Lung (tissue), 11 donors: ENCODE measurements at regions not wholly inside any gene's neighbourhood (a gene's known extent, or its start where the extent isn't known, plus 50 kb on each side); places are given as distances from the start of the nearest gene placed in this dataset.

Experiments
- ATAC-seq: fragments of 200-7000 bp; cut with Tn5 transposase; one replicate; pipeline ENCODE4 v1.9.1; 2020; ENCODE audit warnings: moderate number of reproducible peaks; ENCODE audit not compliant: insufficient read depth, low FRiP score
- DNase-seq, 3 donors: peaks; one replicate each; pipeline ENCODE4 v3.0.0-alpha.2; 2013 to 2017
- H3K27ac ChIP-seq, 2 donors: one replicate each; pipeline ENCODE4 v1.5.1; 2013; ENCODE audit warnings: mild to moderate bottlenecking in 2 of 2, moderate library complexity in 2 of 2, control low read depth in 1 of 2, inconsistent platforms in 1 of 2, low read depth in 1 of 2, low read length in 1 of 2
- H3K27me3 ChIP-seq, 3 donors: one replicate each; pipeline ENCODE4 v1.5.1; 2013; ENCODE audit warnings: low read length in 2 of 3; ENCODE audit not compliant: control insufficient read depth in 3 of 3, insufficient read depth in 3 of 3
- H3K36me3 ChIP-seq, 4 donors: one replicate each; pipeline ENCODE4 v1.5.1; 2013; ENCODE audit warnings: low read length in 4 of 4, mild to moderate bottlenecking in 1 of 4, moderate library complexity in 1 of 4; ENCODE audit not compliant: control insufficient read depth in 4 of 4, insufficient read depth in 4 of 4
- H3K4me1 ChIP-seq, 5 donors: one replicate each; pipeline ENCODE4 v1.5.1; 2013; ENCODE audit warnings: low read length in 5 of 5, mild to moderate bottlenecking in 2 of 5, moderate library complexity in 1 of 5; ENCODE audit not compliant: control insufficient read depth in 5 of 5, insufficient read depth in 5 of 5
- H3K4me3 ChIP-seq: one replicate; pipeline ENCODE4 v1.5.1; 2013; ENCODE audit warnings: mild to moderate bottlenecking, control low read depth, moderate library complexity
- H3K9ac ChIP-seq, 2 donors: one replicate each; pipeline ENCODE4 v1.5.1; 2013; ENCODE audit warnings: low read length in 2 of 2, control low read depth in 1 of 2; ENCODE audit not compliant: insufficient read depth in 1 of 2
- H3K9me3 ChIP-seq, 4 donors: one replicate each; pipeline ENCODE4 v1.5.1; 2013; ENCODE audit warnings: low read length in 3 of 4, mild to moderate bottlenecking in 1 of 4, moderate library complexity in 1 of 4; ENCODE audit not compliant: control insufficient read depth in 4 of 4, insufficient read depth in 3 of 4
- WGBS, 2 donors: extraction: QIAGEN DNeasy Blood & Tissue Kit; methylation state at CpG; one replicate each; pipeline ENCODE4 v1.1.7; 2013; 5-methylcytosine and 5-hydroxymethylcytosine counted together
- TF ChIP-seq, protein P1 (sequence below): IDR thresholded peaks from 2 replicates; pipeline ENCODE4 v1.5.1; 2012; ENCODE audit warnings: mild to moderate bottlenecking; ENCODE audit errors: control extremely low read depth, extremely low read depth
- donor health status: control.
- donor health status: control.
- donor health status: Bipolar disorder and iron deficiency.
- donor health status: healthy.
- donor health status: DM: yes; HTN: yes; CAD: no.

DNA sequence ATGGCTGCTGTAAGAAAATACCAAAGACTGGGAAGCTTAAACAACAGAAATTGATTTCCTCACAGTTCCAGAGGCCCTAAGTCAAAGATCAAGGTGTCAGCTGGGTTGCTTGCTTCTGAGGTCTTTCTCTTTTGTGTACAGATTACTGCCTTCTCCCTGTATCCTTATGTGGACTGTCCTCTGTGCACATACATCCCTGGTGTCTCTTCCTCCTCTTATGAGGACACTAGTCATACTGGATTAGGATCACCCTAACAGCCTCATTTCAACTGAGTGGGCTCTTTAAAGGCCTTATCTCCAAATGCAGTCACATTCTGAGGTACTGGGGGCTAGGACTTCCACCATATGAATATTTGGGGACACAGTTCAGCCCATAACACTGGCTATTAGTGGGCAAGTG is 130.0 kb upstream of the DTNBP1 start:
- ATAC-seq (no peak), DNase-seq (no peak)
- no peak overlapping the region for H3K4me3 ChIP-seq
- no peak overlapping the region for H3K9ac ChIP-seq
- no peaks in the 10 kb centered on the region for H3K9me3 ChIP-seq
- H3K4me1 ChIP-seq = peaks cover 0 to 7% (median 6%) of the 10 kb centered on the region in 5 donors
- H3K27me3 ChIP-seq = no peaks in the 10 kb centered on the region
- H3K27ac ChIP-seq = no peak overlapping the region
- H3K36me3 ChIP-seq = no peaks in the 10 kb centered on the region
- TF ChIP-seq, protein P1, sequence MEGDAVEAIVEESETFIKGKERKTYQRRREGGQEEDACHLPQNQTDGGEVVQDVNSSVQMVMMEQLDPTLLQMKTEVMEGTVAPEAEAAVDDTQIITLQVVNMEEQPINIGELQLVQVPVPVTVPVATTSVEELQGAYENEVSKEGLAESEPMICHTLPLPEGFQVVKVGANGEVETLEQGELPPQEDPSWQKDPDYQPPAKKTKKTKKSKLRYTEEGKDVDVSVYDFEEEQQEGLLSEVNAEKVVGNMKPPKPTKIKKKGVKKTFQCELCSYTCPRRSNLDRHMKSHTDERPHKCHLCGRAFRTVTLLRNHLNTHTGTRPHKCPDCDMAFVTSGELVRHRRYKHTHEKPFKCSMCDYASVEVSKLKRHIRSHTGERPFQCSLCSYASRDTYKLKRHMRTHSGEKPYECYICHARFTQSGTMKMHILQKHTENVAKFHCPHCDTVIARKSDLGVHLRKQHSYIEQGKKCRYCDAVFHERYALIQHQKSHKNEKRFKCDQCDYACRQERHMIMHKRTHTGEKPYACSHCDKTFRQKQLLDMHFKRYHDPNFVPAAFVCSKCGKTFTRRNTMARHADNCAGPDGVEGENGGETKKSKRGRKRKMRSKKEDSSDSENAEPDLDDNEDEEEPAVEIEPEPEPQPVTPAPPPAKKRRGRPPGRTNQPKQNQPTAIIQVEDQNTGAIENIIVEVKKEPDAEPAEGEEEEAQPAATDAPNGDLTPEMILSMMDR = no peak

DNA sequence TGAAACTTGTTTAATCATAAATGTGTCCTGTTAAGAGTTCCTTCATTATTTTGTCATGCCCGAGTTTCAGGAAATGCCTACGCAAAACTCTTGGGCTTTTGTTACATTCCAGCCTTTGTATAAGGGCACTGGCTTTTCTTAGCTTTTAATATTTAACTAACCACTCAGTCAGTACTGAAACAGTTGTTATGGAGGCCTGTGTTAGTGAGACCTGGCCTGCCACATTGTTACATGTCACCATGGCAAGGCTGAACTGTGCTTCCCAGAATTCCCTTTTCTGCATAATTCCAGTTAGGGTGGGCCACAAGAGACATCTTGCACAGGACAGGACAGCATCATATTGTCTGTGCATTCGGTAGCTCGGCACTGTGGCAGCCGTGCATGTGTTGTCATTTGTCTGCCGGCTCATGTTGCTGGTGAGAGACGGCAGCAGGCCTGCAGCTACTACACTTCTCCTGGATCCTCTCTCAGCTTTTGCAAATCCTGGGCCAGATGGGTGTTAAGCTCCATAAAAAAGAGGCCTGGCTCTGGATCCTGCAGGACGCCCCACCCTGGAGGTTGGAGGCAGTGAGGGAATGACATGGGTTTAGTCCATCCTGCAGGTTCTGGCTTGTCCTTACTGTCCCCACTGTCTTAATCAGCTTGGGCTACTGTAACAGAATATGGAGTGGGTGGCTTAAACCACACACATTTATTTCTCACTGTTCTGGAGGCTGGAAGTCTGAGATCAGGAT is 128.8 kb upstream of the DTNBP1 start:
- DNase-seq (peak; percentile 27 to 74 (median 54)), ATAC-seq (no peak)
- Histone ChIP-seq H3K27me3 (no peaks in the 10 kb centered on the region), H3K27ac (peak overlapping the region in 1 of 2 donors; percentile 82), H3K9ac (no peak overlapping the region), H3K4me3 (no peak overlapping the region), H3K4me1 (peaks cover 0 to 7% (median under 1%) of the 10 kb centered on the region in 5 donors), H3K36me3 (no peaks in the 10 kb centered on the region), H3K9me3 (no peaks in the 10 kb centered on the region)
- WGBS, 2 donors = 66 to 81% methylated on average over 8 of the region's 8 CpGs
- TF ChIP-seq, protein P1 = no peak

DNA sequence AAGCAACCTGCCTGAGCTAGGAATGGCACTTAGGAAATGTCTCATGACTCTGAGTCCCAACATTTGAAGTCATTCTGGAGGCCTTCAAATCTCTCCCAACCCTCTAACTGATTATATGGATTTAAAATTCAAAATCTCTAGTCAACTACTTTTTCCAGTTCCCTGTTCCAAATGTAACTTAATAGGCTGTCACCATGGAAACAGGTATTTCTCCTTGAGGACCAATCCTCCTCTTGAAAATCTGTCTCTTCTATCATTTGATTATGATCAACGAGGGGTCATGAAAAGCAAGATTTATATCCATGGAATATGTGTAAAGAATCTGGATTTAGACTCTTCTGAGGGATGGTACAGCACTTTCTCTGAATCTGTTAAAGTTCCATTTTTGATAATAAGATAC is 127.3 kb upstream of the DTNBP1 start:
- H3K9ac ChIP-seq = no peak overlapping the region
- H3K4me3 ChIP-seq = no peak overlapping the region
- H3K4me1 ChIP-seq = peaks cover 0 to 7% (median 0%) of the 10 kb centered on the region in 5 donors
- H3K27ac ChIP-seq = no peak overlapping the region
- H3K36me3 ChIP-seq = no peaks in the 10 kb centered on the region
- TF ChIP-seq, protein P1 = no peak
- 90 to 93% methylated on average over 1 of the region's 1 CpG for WGBS, 2 donors
- ATAC-seq (no peak), DNase-seq (no peak)
- no peaks in the 10 kb centered on the region for H3K27me3 ChIP-seq
- H3K9me3 ChIP-seq = peaks cover 0 to under 1% (median 0%) of the 10 kb centered on the region in 4 donors

DNA sequence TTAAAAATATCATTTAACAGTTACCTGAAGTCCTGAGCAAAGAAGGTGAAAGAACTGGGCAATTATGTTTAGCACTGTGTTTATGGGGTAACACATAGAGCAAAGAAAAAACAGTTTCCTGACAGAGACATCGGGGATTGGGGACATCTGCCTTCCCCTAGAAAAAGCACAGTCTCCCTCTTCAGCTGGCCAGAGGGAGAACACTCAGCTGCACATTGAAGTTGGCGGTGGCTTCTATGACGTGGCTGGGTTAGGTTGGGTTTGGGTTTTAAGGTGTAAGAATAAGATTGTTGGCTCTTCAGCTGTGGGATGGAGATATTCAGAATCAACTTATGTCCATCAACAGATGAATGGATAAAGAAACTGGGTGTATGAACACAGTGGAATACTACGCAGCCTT is 124.0 kb upstream of the DTNBP1 start:
- ATAC-seq = no peak
- Histone ChIP-seq H3K9me3 (peaks cover 0 to 2% (median 0%) of the 10 kb centered on the region in 4 donors), H3K27ac (no peak overlapping the region), H3K9ac (no peak overlapping the region), H3K27me3 (no peaks in the 10 kb centered on the region), H3K36me3 (no peaks in the 10 kb centered on the region), H3K4me1 (peaks cover 0 to 7% (median 0%) of the 10 kb centered on the region in 5 donors), H3K4me3 (no peak overlapping the region)
- DNase-seq = no peak
- TF ChIP-seq, protein P1 = no peak
- 97% methylated on average over 4 of the region's 4 CpGs for WGBS, 2 donors
